ENCODE measurements at regions not wholly inside any gene's neighbourhood (a gene's known extent, or its start where the extent isn't known, plus 50 kb on each side); places are given as distances from the start of the nearest gene placed in this dataset.

GRCh38 chr7:22001345-22002004 lies 55.8 kb upstream of the CDCA7L start:
- peak; percentile 56 for DNase-seq

DNA sequence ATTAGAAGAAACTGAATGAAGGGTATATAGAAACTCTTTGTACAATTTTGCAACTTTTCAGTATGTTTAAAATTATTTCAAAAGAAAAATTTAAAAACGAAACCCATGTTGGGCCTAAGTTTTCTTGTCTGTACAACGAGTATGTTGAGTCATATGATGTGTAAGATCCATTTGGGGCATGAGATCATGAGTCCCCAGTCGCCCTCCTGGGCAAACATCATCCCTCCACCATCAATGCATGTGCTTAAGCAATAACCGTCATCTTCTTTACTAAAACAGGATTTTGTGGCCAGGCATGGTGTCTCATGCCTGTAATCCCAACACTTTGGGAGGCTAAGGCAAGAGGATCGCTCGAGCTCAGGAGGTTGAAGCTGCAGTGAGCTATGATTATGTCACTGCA lies 54.2 kb upstream of the CDCA7L start:
- peak; percentile 89 for DNase-seq

GRCh38 chr7:21996641-21997040 lies 50.9 kb upstream of the CDCA7L start:
- DNase-seq, result no peak
